Spleen (tissue), 11 donors: ENCODE measurements at regions not wholly inside any gene's neighbourhood (a gene's known extent, or its start where the extent isn't known, plus 50 kb on each side); places are given as distances from the start of the nearest gene placed in this dataset.

Source experiments
- DNase-seq: peaks from one replicate; pipeline ENCODE4 v3.0.0-alpha.2; 2020
- H3K27ac ChIP-seq, 8 donors: fragments of 200-600 bp; sonication (generic) in 7 of 8; 1 replicate in 4 of 8; 2 replicates in 4 of 8; pipeline versions ENCODE4 v1.5.0 to v1.8.0; 2016 to 2021; ENCODE audit warnings: inconsistent platforms in 4 of 8, mild to moderate bottlenecking in 4 of 8, moderate library complexity in 1 of 8
- H3K27me3 ChIP-seq, 7 donors: fragments of 200-600 bp; sonication (generic) in 6 of 7; replicated peaks in 1 of 7; 1 replicate in 4 of 7; 2 replicates in 3 of 7; pipeline versions ENCODE4 v1.5.0 to v1.8.0; 2016 to 2021; ENCODE audit warnings: inconsistent platforms in 3 of 7, mild to moderate bottlenecking in 1 of 7
- H3K36me3 ChIP-seq, 6 donors: fragments of 200-600 bp; sonication (generic) in 5 of 6; 1 replicate in 4 of 6; 2 replicates in 2 of 6; pipeline versions ENCODE4 v1.5.0 to v1.8.0; 2016 to 2021; ENCODE audit warnings: inconsistent platforms in 2 of 6
- H3K4me1 ChIP-seq, 6 donors: fragments of 200-600 bp; sonication (generic) in 5 of 6; 1 replicate in 3 of 6; 2 replicates in 3 of 6; pipeline versions ENCODE4 v1.5.0 to v1.8.0; 2016 to 2021; ENCODE audit warnings: inconsistent platforms in 3 of 6
- H3K4me3 ChIP-seq, 8 donors: fragments of 200-600 bp; sonication (generic) in 7 of 8; 1 replicate in 4 of 8; 2 replicates in 4 of 8; pipeline versions ENCODE4 v1.5.0 to v1.8.0; 2016 to 2021; ENCODE audit warnings: inconsistent platforms in 4 of 8, mild to moderate bottlenecking in 4 of 8, moderate library complexity in 2 of 8
- H3K9me3 ChIP-seq, 8 donors: fragments of 200-600 bp; sonication (generic) in 7 of 8; 1 replicate in 4 of 8; 2 replicates in 4 of 8; pipeline versions ENCODE4 v1.5.0 to v1.8.0; 2016 to 2021; ENCODE audit warnings: inconsistent platforms in 4 of 8
- POLR2A ChIP-seq, 3 donors: fragments of 450-650 bp; IDR thresholded peaks; one replicate each; pipeline ENCODE4 v1.5.1; 2017; ENCODE audit warnings: antibody characterized with exemption in 3 of 3, mild to moderate bottlenecking in 1 of 3
- POLR2AphosphoS5 ChIP-seq, 3 donors: sonication (generic); formaldehyde crosslinking; IDR thresholded peaks; one replicate each; pipeline ENCODE4 v1.5.1; 2017; ENCODE audit warnings: antibody characterized with exemption in 3 of 3
- WGBS, 5 donors: extraction: QIAGEN DNeasy Blood & Tissue Kit in 3 of 5; methylation state at CpG; one replicate each; pipeline versions ENCODE4 v1.1.5 to v1.1.7; 2013 to 2018; 5-methylcytosine and 5-hydroxymethylcytosine counted together
- intact Hi-C: fragments of 100-400 bp; cut with DNase I; formaldehyde crosslinking; loops from one replicate; pipeline ENCODE4 v1.15.0; 2023; ENCODE audit warnings: low total_unique reads
- TF ChIP-seq, protein P1 (sequence below), 11 experiments: fragments of 200-600 bp in 7 of 11; fragments of 450-650 bp in 4 of 11; sonication (generic) in 4 of 11; IDR thresholded peaks in 8 of 11; conservative IDR thresholded peaks in 3 of 11; 1 replicate in 7 of 11; 2 replicates in 4 of 11; pipeline versions ENCODE4 v1.4.0 to v1.8.0; 2016 to 2021; ENCODE audit warnings: antibody characterized with exemption in 11 of 11, inconsistent platforms in 4 of 11, mild to moderate bottlenecking in 1 of 11
- donor health status: healthy with polysubstance abuse.
- donor health status: DM: no; HTN: no; CAD: no; lungs with moderate emphysema.
- donor health status: DM: no; HTN: no; CAD: no.
- donor health status: Bipolar disorder and iron deficiency.
- donor health status: healthy.
- donor health status: DM: no; HTN: no; CAD: no.
- donor health status: DM: yes; HTN: yes; CAD: no.

DNA sequence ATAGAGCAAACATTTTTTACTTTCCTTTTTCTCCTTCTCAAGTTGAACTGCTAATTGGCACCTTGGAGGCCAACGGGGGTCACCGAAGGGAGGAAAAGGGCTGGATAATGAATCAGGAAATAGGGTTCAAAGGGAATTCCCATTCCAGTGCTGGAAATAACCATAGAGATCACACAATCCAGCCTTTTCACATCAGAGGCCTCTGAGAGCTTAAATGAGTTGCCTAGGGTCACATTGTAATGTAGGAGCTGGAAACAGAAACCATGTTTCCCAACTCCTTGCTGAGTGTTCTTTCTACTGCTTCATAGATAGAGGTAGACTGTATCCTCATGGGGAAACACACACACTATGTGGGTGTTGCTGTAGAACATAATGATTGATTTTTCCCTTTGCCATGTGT, 60.6 kb upstream of the DDHD1 start:
- TF ChIP-seq, protein P1, sequence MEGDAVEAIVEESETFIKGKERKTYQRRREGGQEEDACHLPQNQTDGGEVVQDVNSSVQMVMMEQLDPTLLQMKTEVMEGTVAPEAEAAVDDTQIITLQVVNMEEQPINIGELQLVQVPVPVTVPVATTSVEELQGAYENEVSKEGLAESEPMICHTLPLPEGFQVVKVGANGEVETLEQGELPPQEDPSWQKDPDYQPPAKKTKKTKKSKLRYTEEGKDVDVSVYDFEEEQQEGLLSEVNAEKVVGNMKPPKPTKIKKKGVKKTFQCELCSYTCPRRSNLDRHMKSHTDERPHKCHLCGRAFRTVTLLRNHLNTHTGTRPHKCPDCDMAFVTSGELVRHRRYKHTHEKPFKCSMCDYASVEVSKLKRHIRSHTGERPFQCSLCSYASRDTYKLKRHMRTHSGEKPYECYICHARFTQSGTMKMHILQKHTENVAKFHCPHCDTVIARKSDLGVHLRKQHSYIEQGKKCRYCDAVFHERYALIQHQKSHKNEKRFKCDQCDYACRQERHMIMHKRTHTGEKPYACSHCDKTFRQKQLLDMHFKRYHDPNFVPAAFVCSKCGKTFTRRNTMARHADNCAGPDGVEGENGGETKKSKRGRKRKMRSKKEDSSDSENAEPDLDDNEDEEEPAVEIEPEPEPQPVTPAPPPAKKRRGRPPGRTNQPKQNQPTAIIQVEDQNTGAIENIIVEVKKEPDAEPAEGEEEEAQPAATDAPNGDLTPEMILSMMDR (IDR thresholded peaks at IDR 0.05 in 8 of 11, conservative IDR thresholded peaks at IDR 0.05 in 3 of 11), result no peak
- TF ChIP-seq POLR2AphosphoS5 (IDR thresholded peaks at IDR 0.05) (no peak), POLR2A (IDR thresholded peaks at IDR 0.05) (no peak)
- intact Hi-C loops, result no loop called here
- H3K27ac ChIP-seq, result peak overlapping the region in 2 of 8 donors; percentile 2 to 8
- no peak for DNase-seq
- no peaks in the 10 kb centered on the region for H3K9me3 ChIP-seq
- peaks cover 0 to 14% (median 6%) of the 10 kb centered on the region in 6 donors for H3K4me1 ChIP-seq
- H3K4me3 ChIP-seq, result no peak overlapping the region
- no peaks in the 10 kb centered on the region for H3K36me3 ChIP-seq
- H3K27me3 ChIP-seq, result no peaks in the 10 kb centered on the region
- 51 to 66% (median 61%) methylated on average over 2 of the region's 2 CpGs for WGBS, 5 donors

DNA sequence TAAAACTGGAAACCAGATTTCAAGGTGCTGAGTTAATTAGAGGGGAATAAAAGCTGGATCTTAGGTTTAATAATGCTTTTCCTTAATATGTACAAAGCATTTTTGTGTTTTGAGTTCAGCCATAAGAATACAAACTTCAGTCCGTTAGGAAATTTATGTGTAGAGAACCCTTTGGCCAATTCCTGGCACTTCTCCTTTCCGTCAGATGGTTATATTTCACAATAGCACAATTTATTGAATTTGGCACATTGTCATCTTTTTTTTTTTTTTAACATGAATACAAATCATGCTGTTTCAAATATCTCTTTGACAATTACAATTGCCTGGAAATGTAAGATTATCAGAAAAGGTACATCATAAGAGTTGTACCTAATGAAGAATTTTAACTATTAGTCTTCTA, 56.2 kb upstream of the DDHD1 start:
- DNase-seq, result no peak
- Histone ChIP-seq H3K27me3 (no peaks in the 10 kb centered on the region), H3K9me3 (no peaks in the 10 kb centered on the region), H3K36me3 (no peaks in the 10 kb centered on the region), H3K4me1 (no peaks in the 10 kb centered on the region), H3K27ac (no peak overlapping the region), H3K4me3 (no peak overlapping the region)
- intact Hi-C loops, result no loop called here
- WGBS, 5 donors, result 19 to 46% (median 27%) methylated on average over 2 of the region's 2 CpGs
- TF ChIP-seq, protein P1 (IDR thresholded peaks at IDR 0.05 in 8 of 11, conservative IDR thresholded peaks at IDR 0.05 in 3 of 11), result no peak
- TF ChIP-seq POLR2A (IDR thresholded peaks at IDR 0.05), result no peak
